Motor neuron (in vitro differentiated cells): ENCODE measurements at regions not wholly inside any gene's neighbourhood (a gene's known extent, or its start where the extent isn't known, plus 50 kb on each side); places are given as distances from the start of the nearest gene placed in this dataset.
"Not testable (repeated sequence)": the region's sequence is repeated elsewhere in the genome, so short reads cannot be mapped to it uniquely, and the experiment has no call there.

ENCODE experiments used
- ATAC-seq, 8 experiments: fragments of 200-7000 bp; cut with Tn5 transposase; replicated peaks in 6 of 8; 2 replicates each; pipeline ENCODE4 v1.8.0; 2021; ENCODE audit warnings: mild to moderate bottlenecking in 8 of 8, moderate library complexity in 8 of 8
- H3K27ac ChIP-seq, 2 donors: fragments of 250-450 bp; sonication (Bioruptor Pico); 2 replicates each; pipeline ENCODE4 v1.9.0; 2021; ENCODE audit warnings: antibody characterized with exemption in 2 of 2, mild to moderate bottlenecking in 2 of 2, moderate library complexity in 1 of 2
- H3K4me1 ChIP-seq, 2 donors: fragments of 250-450 bp; sonication (Bioruptor Pico); replicated peaks in 1 of 2; 2 replicates each; pipeline ENCODE4 v1.6.1; 2021; ENCODE audit warnings: antibody characterized with exemption in 2 of 2, mild to moderate bottlenecking in 2 of 2, moderate library complexity in 1 of 2
- H3K4me3 ChIP-seq, 5 donors: fragments of 250-450 bp; sonication (Bioruptor Pico); 2 replicates each; pipeline ENCODE4 v1.9.0; 2021; ENCODE audit warnings: antibody characterized with exemption in 5 of 5, mild to moderate bottlenecking in 5 of 5, moderate library complexity in 4 of 5
- WGBS, 10 experiments: fragments of 450-650 bp; shearing (Covaris generic); methylation state at CpG; one replicate each; pipeline ENCODE4 v1.0.0; 2022; 5-methylcytosine and 5-hydroxymethylcytosine counted together
- in situ Hi-C, 9 experiments: fragments of 400-800 bp; cut with MboI; loops; one replicate each; pipeline ENCODE4 v1.15.0; 2021; ENCODE audit warnings: low sequenced_read_pairs in 9 of 9, low pct_unique_long_range_greater_than_20kb in 2 of 9; ENCODE audit not compliant: unreplicated experiment in 9 of 9

DNA sequence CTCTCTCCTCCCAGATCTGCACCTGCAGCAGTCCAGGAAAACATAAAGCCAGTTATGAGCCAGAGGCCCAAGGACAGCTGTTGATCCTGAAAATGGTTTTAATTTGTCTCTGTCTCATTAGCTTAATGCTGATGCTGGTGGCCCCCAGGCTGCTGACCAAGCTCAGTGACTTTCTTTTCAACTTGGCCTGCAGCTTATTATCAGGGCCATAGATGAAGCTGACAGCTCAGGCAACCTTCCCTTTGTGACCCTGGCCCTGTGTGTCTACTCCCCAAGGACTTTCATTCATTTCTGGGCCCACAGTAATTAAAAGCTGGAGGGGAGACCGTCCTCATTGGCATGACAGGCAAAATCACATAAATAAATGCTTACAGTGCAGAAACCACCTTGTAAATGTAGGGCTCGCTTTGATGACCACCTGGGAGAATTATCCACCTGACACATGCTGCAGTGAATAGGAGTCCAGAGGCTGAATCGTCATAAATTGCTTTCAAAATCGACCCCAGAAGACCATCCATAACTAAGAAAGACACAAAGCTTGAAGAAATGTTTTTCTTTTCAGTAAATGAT, 138.5 kb downstream of the NPY start:
- 0 to 100% (median 21%) methylated on average over 1 to 4 of the region's 4 CpGs; no CpG with 5 or more reads in 3 of the 10 experiments for WGBS, 10 experiments
- in situ Hi-C loops = no loop called here
- ATAC-seq = peak in 6 of 8 experiments; percentile 17 to 95 (median 82)

DNA sequence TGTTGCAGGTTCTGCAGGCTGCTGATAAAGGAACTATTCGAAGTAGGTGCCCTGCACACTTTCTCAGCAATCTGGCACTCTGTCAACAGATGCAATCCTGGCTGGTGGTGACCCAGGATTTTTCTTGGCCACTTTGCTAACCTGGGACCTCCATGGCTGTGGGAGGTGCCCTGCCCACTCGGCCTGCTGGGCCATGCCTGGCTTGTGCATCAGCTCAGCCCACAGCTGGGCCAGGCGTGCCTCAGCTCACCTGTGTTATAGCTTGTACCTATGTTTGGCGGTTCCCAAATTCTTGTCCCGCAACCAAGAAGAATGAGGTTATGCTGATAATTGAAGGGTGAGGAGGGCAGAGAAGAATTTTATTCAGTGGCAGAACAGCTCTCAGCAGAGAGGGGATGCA, 141.7 kb downstream of the NPY start:
- 0 to 100% (median 81%) methylated on average over 1 to 5 of the region's 5 CpGs; no CpG with 5 or more reads in 2 of the 10 experiments for WGBS, 10 experiments
- H3K4me1 ChIP-seq = peaks cover 19 to 24% of the 10 kb centered on the region in 2 donors
- H3K4me3 ChIP-seq = no peak overlapping the region
- in situ Hi-C loops = no loop called here
- H3K27ac ChIP-seq = no peak overlapping the region
- no peak for ATAC-seq

More for the DNA sequence above, 138.5 kb downstream of the NPY start:
- H3K27ac ChIP-seq = no peak overlapping the region
- peaks cover 19 to 24% of the 10 kb centered on the region in 2 donors for H3K4me1 ChIP-seq
- H3K4me3 ChIP-seq = no peak overlapping the region

DNA sequence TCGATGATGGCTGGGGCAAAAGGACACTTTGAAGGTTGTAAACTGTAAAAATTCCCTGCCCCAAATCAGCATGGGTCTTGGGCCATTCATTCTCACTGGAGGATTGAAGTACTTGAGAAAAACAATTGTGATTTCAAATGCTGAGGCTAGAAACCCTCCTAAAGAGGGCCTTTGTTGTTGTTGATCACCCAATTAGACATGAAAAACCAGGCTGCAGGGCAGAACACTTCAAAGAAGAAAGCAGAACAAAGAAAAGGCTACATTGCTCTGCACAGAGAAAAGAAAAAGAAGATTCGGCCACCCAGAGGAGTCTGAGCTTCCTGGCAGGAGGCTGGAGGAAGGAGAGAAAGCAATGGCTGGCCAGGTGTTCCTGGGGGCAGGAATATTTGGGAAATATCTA, 143.1 kb downstream of the NPY start:
- Histone ChIP-seq H3K4me3 (no peak overlapping the region), H3K27ac (no peak overlapping the region), H3K4me1 (peaks cover 14 to 16% of the 10 kb centered on the region in 2 donors)
- WGBS, 10 experiments = 0 to 40% (median 0%) methylated on average over 1 to 2 of the region's 2 CpGs; no CpG with 5 or more reads in 1 of the 10 experiments
- in situ Hi-C loops = no loop called here
- ATAC-seq = no peak

GRCh38 chr7:24428676-24429075, 144.6 kb upstream of the PALS2 start:
- WGBS, 10 experiments = 17 to 86% (median 39%) methylated on average over 1 to 3 of the region's 3 CpGs; no CpG with 5 or more reads in 4 of the 10 experiments
- no peak overlapping the region for H3K27ac ChIP-seq
- no peak overlapping the region for H3K4me3 ChIP-seq
- ATAC-seq = no peak
- H3K4me1 ChIP-seq = peaks cover 0 to 2% of the 10 kb centered on the region in 2 donors
- in situ Hi-C loops = no loop called here

- no peak for ATAC-seq
- in situ Hi-C loops = no loop called here
- Histone ChIP-seq H3K4me1 (peaks cover 5 to 6% of the 10 kb centered on the region in 2 donors), H3K4me3 (no peak overlapping the region), H3K27ac (no peak overlapping the region)
- WGBS, 10 experiments = 60 to 100% (median 100%) methylated on average over 1 to 5 of the region's 30 CpGs; no CpG with 5 or more reads in 5 of the 10 experiments
Measured at GRCh38 chr7:24432677-24433076, 140.6 kb upstream of the PALS2 start.

DNA sequence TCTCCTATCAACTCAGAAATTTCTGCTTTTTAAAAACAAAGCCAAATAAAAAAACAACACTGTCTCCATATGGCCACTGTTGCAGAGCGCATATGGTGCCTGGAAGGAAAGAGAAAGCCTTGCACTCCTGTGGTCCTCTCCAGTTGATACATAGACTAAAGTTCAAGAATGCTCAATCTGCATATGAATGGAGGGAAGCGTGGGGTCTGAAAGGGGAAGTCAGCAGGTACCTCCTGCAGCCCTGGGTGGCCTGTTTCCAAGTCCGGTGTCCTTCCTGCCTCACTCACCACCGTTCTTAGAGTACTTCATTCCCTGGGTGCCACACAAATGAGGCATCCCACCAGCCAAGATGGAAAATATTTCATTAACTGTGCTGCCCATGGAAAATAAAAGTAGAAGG, 138.3 kb upstream of the PALS2 start:
- no peak for ATAC-seq
- no peak overlapping the region for H3K4me3 ChIP-seq
- peaks cover 5 to 6% of the 10 kb centered on the region in 2 donors for H3K4me1 ChIP-seq
- 0 to 50% (median 24%) methylated on average over 1 to 4 of the region's 4 CpGs; no CpG with 5 or more reads in 2 of the 10 experiments for WGBS, 10 experiments
- in situ Hi-C loops = no loop called here
- no peak overlapping the region for H3K27ac ChIP-seq

DNA sequence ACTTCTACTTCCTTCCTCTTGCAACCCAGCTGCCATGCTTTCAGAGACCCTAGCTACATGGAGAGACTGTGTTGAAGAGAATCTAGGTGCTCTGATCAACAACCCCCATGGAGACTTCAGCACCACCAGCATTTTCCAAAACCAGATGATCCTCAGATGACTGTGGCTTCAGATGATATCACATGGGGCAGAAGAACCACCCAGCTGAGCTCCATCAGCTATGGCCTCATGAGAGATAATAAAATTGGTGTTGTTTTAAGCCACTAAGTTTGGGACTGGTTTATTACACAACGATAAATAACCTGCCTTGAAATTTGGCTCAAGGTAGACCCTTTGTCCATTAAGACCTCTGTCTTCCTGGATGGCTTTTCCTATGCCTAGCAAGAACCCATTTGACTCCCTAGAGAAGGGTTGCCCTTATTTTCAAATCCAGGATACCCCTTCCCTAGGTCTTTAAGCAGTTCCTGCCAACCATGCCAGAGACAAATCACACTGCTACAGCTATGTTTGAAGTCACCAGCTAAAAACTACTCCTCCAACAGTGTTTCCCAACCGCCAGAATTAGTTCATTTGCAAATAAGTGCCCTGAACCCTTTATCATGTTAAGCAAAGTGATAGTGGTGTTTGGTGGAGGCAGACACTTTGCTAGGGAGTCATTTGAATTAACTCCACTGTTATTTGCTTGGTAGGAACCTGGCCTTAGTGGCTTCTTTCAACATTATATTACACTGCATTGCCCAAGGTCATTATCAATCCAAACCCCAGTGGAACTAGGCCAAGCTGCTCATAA, 136.9 kb upstream of the PALS2 start:
- in situ Hi-C loops = no loop called here
- ATAC-seq = peak in 3 of 8 experiments; percentile 20 to 30 (median 22)
- WGBS, 10 experiments = 14 to 100% (median 29%) methylated on average over 1 of the region's 2 CpGs; no CpG with 5 or more reads in 5 of the 10 experiments
- H3K4me1 ChIP-seq = peaks cover 5 to 6% of the 10 kb centered on the region in 2 donors
- H3K4me3 ChIP-seq = no peak overlapping the region
- no peak overlapping the region for H3K27ac ChIP-seq

- H3K4me1 ChIP-seq = peaks cover 5 to 6% of the 10 kb centered on the region in 2 donors
- no peak for ATAC-seq
- no peak overlapping the region for H3K27ac ChIP-seq
- in situ Hi-C loops = no loop called here
- no peak overlapping the region for H3K4me3 ChIP-seq
Measured at GRCh38 chr7:24438232-24438631, 135.0 kb upstream of the PALS2 start.

GRCh38 chr7:24439104-24439503, 134.1 kb upstream of the PALS2 start:
- H3K4me1 ChIP-seq, ATAC-seq, H3K4me3 ChIP-seq, in situ Hi-C loops, H3K27ac ChIP-seq: not testable (repeated sequence)
- 0 to 93% (median 76%) methylated on average over 1 to 3 of the region's 3 CpGs for WGBS, 10 experiments

GRCh38 chr7:24440892-24441291, 132.4 kb upstream of the PALS2 start:
- in situ Hi-C loops = no loop called here
- no peak for ATAC-seq
- no peaks in the 10 kb centered on the region for H3K4me1 ChIP-seq
- no peak overlapping the region for H3K4me3 ChIP-seq
- WGBS, 10 experiments = 15 to 100% (median 95%) methylated on average over 1 to 3 of the region's 3 CpGs; no CpG with 5 or more reads in 1 of the 10 experiments
- H3K27ac ChIP-seq = no peak overlapping the region

DNA sequence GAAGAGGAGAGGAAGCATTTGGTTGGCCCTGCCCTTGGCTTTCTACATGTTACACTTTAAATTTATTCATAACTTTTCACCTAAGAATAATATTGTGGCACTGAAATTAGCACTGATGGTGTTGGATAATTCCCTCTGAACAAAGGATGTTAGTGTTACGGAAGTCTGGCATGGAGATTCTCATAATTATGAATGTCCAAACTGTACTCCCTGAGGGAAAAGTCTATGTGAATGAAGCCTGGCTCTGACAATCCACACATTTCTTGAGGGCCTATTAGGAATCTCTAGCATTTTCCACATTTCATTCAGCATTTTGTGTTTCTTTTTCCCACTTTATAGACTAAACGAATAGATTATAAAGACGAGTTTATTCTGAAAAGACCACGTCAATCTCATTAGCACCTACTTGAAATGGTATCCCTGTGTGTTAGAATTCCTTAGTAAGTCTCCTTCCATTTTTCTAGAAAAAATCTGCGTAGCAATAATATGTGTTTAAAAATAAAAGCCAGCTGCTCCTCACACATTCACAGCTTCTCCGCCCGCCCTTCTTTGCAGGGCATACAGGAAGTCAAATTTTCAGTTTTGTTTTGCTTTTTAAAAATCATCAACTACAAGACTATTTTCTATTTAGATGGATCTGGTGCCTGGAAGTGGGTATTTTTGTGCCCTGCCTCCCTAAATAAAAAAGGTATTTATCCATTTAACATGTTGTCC, 131.8 kb upstream of the PALS2 start:
- WGBS, 10 experiments = 30 to 100% (median 86%) methylated on average over 2 to 7 of the region's 7 CpGs
- Histone ChIP-seq H3K27ac (no peak overlapping the region), H3K4me3 (no peak overlapping the region), H3K4me1 (no peaks in the 10 kb centered on the region)
- in situ Hi-C loops = no loop called here
- ATAC-seq = peak in 1 of 8 experiments; percentile 83

GRCh38 chr7:24442170-24442777, 131.0 kb upstream of the PALS2 start:
- WGBS, 10 experiments = 0 to 100% (median 67%) methylated on average over 1 to 4 of the region's 4 CpGs; no CpG with 5 or more reads in 2 of the 10 experiments
- in situ Hi-C loops = no loop called here
- no peak overlapping the region for H3K4me3 ChIP-seq
- no peak for ATAC-seq
- no peak overlapping the region for H3K27ac ChIP-seq
- no peaks in the 10 kb centered on the region for H3K4me1 ChIP-seq
